COR-L47 (cell line): ENCODE measurements at regions not wholly inside any gene's neighbourhood (a gene's known extent, or its start where the extent isn't known, plus 50 kb on each side); places are given as distances from the start of the nearest gene placed in this dataset.
"Not testable (repeated sequence)": the region's sequence is repeated elsewhere in the genome, so short reads cannot be mapped to it uniquely, and the experiment has no call there.

ENCODE experiments used
- DNase-seq: peaks from one replicate; lab custom pipeline; 2025; lab: John Stamatoyannopoulos, UW

GRCh38 chr7:82701949-82702348 lies 258.4 kb upstream of the CACNA2D1 start:
- no peak for DNase-seq

GRCh38 chr7:82700741-82701140 lies 257.2 kb upstream of the CACNA2D1 start:
- DNase-seq: peak; percentile 36

GRCh38 chr7:82699773-82700186 lies 256.2 kb upstream of the CACNA2D1 start:
- no peak for DNase-seq

GRCh38 chr7:82697897-82698296 lies 254.3 kb upstream of the CACNA2D1 start:
- no peak for DNase-seq

GRCh38 chr7:82696631-82697030 lies 253.1 kb upstream of the CACNA2D1 start:
- no peak for DNase-seq

- no peak for DNase-seq
These were observed 250.4 kb upstream of the CACNA2D1 start for GRCh38 chr7:82694022-82694421.

- no peak for DNase-seq
These were observed 247.4 kb upstream of the CACNA2D1 start for GRCh38 chr7:82690929-82691328.

GRCh38 chr7:82685214-82685613 lies 241.6 kb upstream of the CACNA2D1 start:
- DNase-seq: no peak

- DNase-seq: no peak
These were observed 235.1 kb upstream of the CACNA2D1 start for GRCh38 chr7:82678716-82679115.

- no peak for DNase-seq
These were observed 234.7 kb upstream of the CACNA2D1 start for GRCh38 chr7:82678259-82678658.

GRCh38 chr7:82677493-82677892 lies 233.9 kb upstream of the CACNA2D1 start:
- DNase-seq: no peak

GRCh38 chr7:82676777-82677463 lies 233.3 kb upstream of the CACNA2D1 start:
- DNase-seq: peak; percentile 9

GRCh38 chr7:82675396-82675795 lies 231.8 kb upstream of the CACNA2D1 start:
- DNase-seq: no peak

- DNase-seq: no peak
These were observed 230.7 kb upstream of the CACNA2D1 start for GRCh38 chr7:82674268-82674667.

GRCh38 chr7:82672078-82672477 lies 228.5 kb upstream of the CACNA2D1 start:
- no peak for DNase-seq

GRCh38 chr7:82669141-82669540 lies 225.6 kb upstream of the CACNA2D1 start:
- no peak for DNase-seq

- no peak for DNase-seq
These were observed 225.1 kb upstream of the CACNA2D1 start for GRCh38 chr7:82668676-82669075.

- no peak for DNase-seq
These were observed 222.5 kb upstream of the CACNA2D1 start for GRCh38 chr7:82665966-82666507.

- DNase-seq: no peak
These were observed 212.4 kb upstream of the CACNA2D1 start for GRCh38 chr7:82655965-82656364.

GRCh38 chr7:82650095-82650494 lies 206.5 kb upstream of the CACNA2D1 start:
- not testable (repeated sequence) for DNase-seq

GRCh38 chr7:82633592-82633991 lies 190.0 kb upstream of the CACNA2D1 start:
- DNase-seq: no peak

- no peak for DNase-seq
These were observed 188.4 kb upstream of the CACNA2D1 start for GRCh38 chr7:82631998-82632397.

GRCh38 chr7:82629583-82629982 lies 186.0 kb upstream of the CACNA2D1 start:
- no peak for DNase-seq

- no peak for DNase-seq
These were observed 181.8 kb upstream of the CACNA2D1 start for GRCh38 chr7:82625377-82625776.
